Neural progenitor cell (in vitro differentiated cells): ENCODE measurements at regions not wholly inside any gene's neighbourhood (a gene's known extent, or its start where the extent isn't known, plus 50 kb on each side); places are given as distances from the start of the nearest gene placed in this dataset.

Experiments used
- DNase-seq: peaks from one replicate; pipeline ENCODE4 v3.0.0-alpha.2; 2016; ENCODE audit warnings: low spot score
- H2AFZ ChIP-seq: fragments of 200-600 bp; sonication (generic); replicated peaks from 2 replicates; pipeline ENCODE4 v1.6.1; 2016; ENCODE audit warnings: antibody characterized with exemption
- H3F3A ChIP-seq: fragments of 200-600 bp; sonication (generic); 2 replicates; pipeline ENCODE4 v1.6.1; 2016; ENCODE audit warnings: antibody characterized with exemption, low read depth
- H3K27ac ChIP-seq: fragments of 200-600 bp; sonication (generic); 2 replicates; pipeline ENCODE4 v1.5.1; 2016; ENCODE audit warnings: mild to moderate bottlenecking
- H3K27me3 ChIP-seq: fragments of 200-600 bp; sonication (generic); 2 replicates; pipeline ENCODE4 v1.6.1; 2016; ENCODE audit warnings: mild to moderate bottlenecking, moderate library complexity
- H3K36me3 ChIP-seq: fragments of 200-600 bp; sonication (generic); 2 replicates; pipeline ENCODE4 v1.5.1; 2016
- H3K4me1 ChIP-seq: fragments of 200-600 bp; sonication (generic); 2 replicates; pipeline ENCODE4 v1.6.1; 2016; ENCODE audit warnings: mixed run types
- H3K4me2 ChIP-seq: fragments of 200-600 bp; sonication (generic); 2 replicates; pipeline ENCODE4 v1.6.1; 2016
- H3K4me3 ChIP-seq: fragments of 200-600 bp; sonication (generic); 2 replicates; pipeline ENCODE4 v1.5.1; 2016
- H3K79me2 ChIP-seq: fragments of 200-600 bp; sonication (generic); 2 replicates; pipeline ENCODE4 v1.6.1; 2016; ENCODE audit warnings: low read depth
- H3K9ac ChIP-seq: fragments of 200-600 bp; sonication (generic); 2 replicates; pipeline ENCODE4 v1.6.1; 2016
- H3K9me3 ChIP-seq: fragments of 200-600 bp; sonication (generic); 2 replicates; pipeline ENCODE4 v1.5.1; 2016; ENCODE audit warnings: low read depth
- H4K20me1 ChIP-seq: fragments of 200-600 bp; sonication (generic); 2 replicates; pipeline ENCODE4 v1.6.1; 2016; ENCODE audit warnings: low read depth
- H3K27ac Mint-ChIP-seq: 3 replicates; pipeline ENCODE4 v1.8.0; 2021; ENCODE audit warnings: mixed read lengths
- H3K27me3 Mint-ChIP-seq: 2 replicates; pipeline ENCODE4 v1.8.0; 2022; ENCODE audit warnings: low read depth, mild to moderate bottlenecking, inconsistent platforms, moderate library complexity, mixed read lengths; ENCODE audit not compliant: insufficient read depth
- H3K36me3 Mint-ChIP-seq: 3 replicates; pipeline ENCODE4 v1.8.0; 2021; ENCODE audit warnings: mixed read lengths
- H3K4me1 Mint-ChIP-seq: 3 replicates; pipeline ENCODE4 v1.8.0; 2021; ENCODE audit warnings: mixed read lengths
- H3K4me3 Mint-ChIP-seq: 3 replicates; pipeline ENCODE4 v1.8.0; 2021; ENCODE audit warnings: mild to moderate bottlenecking, moderate library complexity, mixed read lengths
- H3K9me3 Mint-ChIP-seq: 3 replicates; pipeline ENCODE4 v1.8.0; 2020; ENCODE audit warnings: mixed read lengths
- CTCF ChIP-seq: fragments of 200-600 bp; sonication (generic); IDR thresholded peaks from 2 replicates; pipeline ENCODE4 v1.5.1; 2017; ENCODE audit warnings: antibody characterized with exemption, mild to moderate bottlenecking
- EZH2 ChIP-seq: fragments of 200-600 bp; sonication (generic); IDR thresholded peaks from 2 replicates; pipeline ENCODE4 v1.6.1; 2017; ENCODE audit warnings: antibody characterized with exemption, mild to moderate bottlenecking, moderate library complexity
- EZH2phosphoT487 ChIP-seq: fragments of 200-600 bp; sonication (generic); IDR thresholded peaks from 2 replicates; pipeline ENCODE4 v1.6.1; 2017; ENCODE audit warnings: antibody characterized with exemption

- Mint-ChIP-seq H3K4me3 (no peak overlapping the region), H3K27me3 (peaks cover 2% of the 10 kb centered on the region), H3K9me3 (peaks cover 26% of the 10 kb centered on the region), H3K36me3 (peaks cover 44% of the 10 kb centered on the region), H3K27ac (no peak overlapping the region), H3K4me1 (peaks cover 6% of the 10 kb centered on the region)
- H4K20me1 ChIP-seq = no peaks in the 10 kb centered on the region
- H2AFZ ChIP-seq = no peak overlapping the region
- DNase-seq = no peak
- no peaks in the 10 kb centered on the region for H3K79me2 ChIP-seq
- no peaks in the 10 kb centered on the region for H3F3A ChIP-seq
- peaks cover 22% of the 10 kb centered on the region for H3K4me1 ChIP-seq
- no peak overlapping the region for H3K4me2 ChIP-seq
- TF ChIP-seq CTCF (no peak), EZH2 (no peak), EZH2phosphoT487 (no peak)
- no peaks in the 10 kb centered on the region for H3K36me3 ChIP-seq
- no peak overlapping the region for H3K27ac ChIP-seq
- H3K4me3 ChIP-seq = no peak overlapping the region
- no peak overlapping the region for H3K9ac ChIP-seq
- peaks cover 4% of the 10 kb centered on the region for H3K9me3 ChIP-seq
- no peaks in the 10 kb centered on the region for H3K27me3 ChIP-seq
Measured at GRCh38 chr4:153950100-153950979, 161.5 kb upstream of the SFRP2 start.

DNA sequence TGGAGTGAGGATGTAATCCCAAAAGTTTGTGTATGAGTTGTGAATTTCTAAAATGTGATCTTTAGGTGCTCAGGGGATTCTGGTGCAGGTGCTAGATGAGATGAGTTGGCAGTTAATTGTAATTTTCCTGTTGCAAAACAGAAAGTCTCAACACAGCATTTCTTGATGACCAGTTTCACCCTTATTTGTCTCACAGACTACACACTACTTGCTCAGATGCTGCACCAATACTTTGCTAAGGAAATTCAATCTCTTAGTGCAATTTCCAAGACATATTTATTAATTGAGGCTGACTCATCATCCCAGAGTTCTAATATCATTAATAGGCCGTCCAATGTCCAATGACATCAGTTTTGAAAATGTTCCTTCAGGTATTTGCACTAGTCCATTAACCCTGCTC lies 159.2 kb upstream of the SFRP2 start:
- Histone ChIP-seq H3K27ac (no peak overlapping the region), H2AFZ (peak overlapping the region; percentile 21), H3K4me1 (peaks cover 22% of the 10 kb centered on the region), H3K79me2 (no peaks in the 10 kb centered on the region), H3K27me3 (no peaks in the 10 kb centered on the region), H3K9ac (no peak overlapping the region), H3F3A (no peaks in the 10 kb centered on the region), H3K9me3 (peaks cover 8% of the 10 kb centered on the region), H3K4me3 (no peak overlapping the region), H3K36me3 (no peaks in the 10 kb centered on the region), H4K20me1 (no peaks in the 10 kb centered on the region), H3K4me2 (peak overlapping the region; percentile 11)
- Mint-ChIP-seq H3K4me1 (peaks cover 6% of the 10 kb centered on the region), H3K4me3 (no peak overlapping the region), H3K9me3 (peaks cover 34% of the 10 kb centered on the region), H3K27me3 (peaks cover 8% of the 10 kb centered on the region), H3K36me3 (peaks cover 44% of the 10 kb centered on the region), H3K27ac (no peak overlapping the region)
- no peak for TF ChIP-seq EZH2phosphoT487
- no peak for TF ChIP-seq EZH2
- TF ChIP-seq CTCF = no peak
- DNase-seq = no peak

GRCh38 chr4:153947124-153947523 lies 158.2 kb upstream of the SFRP2 start:
- Mint-ChIP-seq H3K27ac (no peak overlapping the region), H3K4me3 (no peak overlapping the region), H3K4me1 (peaks cover 6% of the 10 kb centered on the region), H3K36me3 (peaks cover 42% of the 10 kb centered on the region), H3K9me3 (peaks cover 32% of the 10 kb centered on the region), H3K27me3 (peaks cover 6% of the 10 kb centered on the region)
- H3K4me3 ChIP-seq = no peak overlapping the region
- H3K27me3 ChIP-seq = no peaks in the 10 kb centered on the region
- DNase-seq = no peak
- H3F3A ChIP-seq = no peaks in the 10 kb centered on the region
- H3K27ac ChIP-seq = no peak overlapping the region
- TF ChIP-seq CTCF (no peak), EZH2phosphoT487 (no peak), EZH2 (no peak)
- H3K36me3 ChIP-seq = no peaks in the 10 kb centered on the region
- H3K9ac ChIP-seq = no peak overlapping the region
- H3K4me2 ChIP-seq = no peak overlapping the region
- H4K20me1 ChIP-seq = no peaks in the 10 kb centered on the region
- H3K79me2 ChIP-seq = no peaks in the 10 kb centered on the region
- H3K4me1 ChIP-seq = peaks cover 22% of the 10 kb centered on the region
- H2AFZ ChIP-seq = no peak overlapping the region
- peaks cover 8% of the 10 kb centered on the region for H3K9me3 ChIP-seq
